Fibroblast of lung (primary cell): ENCODE measurements at regions not wholly inside any gene's neighbourhood (a gene's known extent, or its start where the extent isn't known, plus 50 kb on each side); places are given as distances from the start of the nearest gene placed in this dataset.

ENCODE experiments used
- DNase-seq, 2 donors: peaks; one replicate each; pipeline versions ENCODE4 v3.0.0 to v3.0.0-alpha.2; 2010; ENCODE audit warnings: low read depth in 2 of 2
- H2AFZ ChIP-seq: 2 replicates; pipeline ENCODE4 v1.5.1; 2012; ENCODE audit warnings: low read length, control low read depth, inconsistent platforms
- H3K27ac ChIP-seq: 2 replicates; pipeline ENCODE4 v1.5.1; 2011; ENCODE audit warnings: low read length, control low read depth; ENCODE audit not compliant: insufficient read depth
- H3K27me3 ChIP-seq: 2 replicates; pipeline ENCODE4 v1.5.1; 2011; ENCODE audit warnings: mild to moderate bottlenecking, low read length; ENCODE audit not compliant: control insufficient read depth, insufficient read depth
- H3K36me3 ChIP-seq: 2 replicates; pipeline ENCODE4 v1.5.1; 2011; ENCODE audit warnings: low read length; ENCODE audit not compliant: control insufficient read depth, insufficient read depth
- H3K4me1 ChIP-seq: 2 replicates; pipeline ENCODE4 v1.5.1; 2011; ENCODE audit warnings: low read length; ENCODE audit not compliant: control insufficient read depth, insufficient read depth; ENCODE audit errors: extremely low read depth
- H3K4me2 ChIP-seq: 2 replicates; pipeline ENCODE4 v1.5.1; 2011; ENCODE audit warnings: low read length, control low read depth; ENCODE audit not compliant: insufficient read depth; ENCODE audit errors: extremely low read depth
- H3K4me3 ChIP-seq, 4 experiments: fragments of 200-600 bp in 1 of 4; sonication (generic) in 1 of 4; replicated peaks in 1 of 4; 2 replicates each; pipeline ENCODE4 v1.5.1; 2011 to 2016; ENCODE audit warnings: low read length in 4 of 4, low read depth in 3 of 4, mild to moderate bottlenecking in 3 of 4, control low read depth in 2 of 4, inconsistent platforms in 1 of 4, mixed read lengths in 1 of 4; ENCODE audit not compliant: insufficient read depth in 1 of 4; ENCODE audit errors: control extremely low read depth in 1 of 4
- H3K79me2 ChIP-seq: 2 replicates; pipeline ENCODE4 v1.5.1; 2012; ENCODE audit warnings: mild to moderate bottlenecking, low read length, inconsistent platforms; ENCODE audit not compliant: control insufficient read depth, insufficient read depth
- H3K9ac ChIP-seq: 2 replicates; pipeline ENCODE4 v1.5.1; 2011; ENCODE audit warnings: mild to moderate bottlenecking, low read length, control low read depth; ENCODE audit not compliant: insufficient read depth
- H3K9me3 ChIP-seq: 2 replicates; pipeline ENCODE4 v1.5.1; 2012; ENCODE audit warnings: low read depth, low read length; ENCODE audit not compliant: control insufficient read depth, insufficient read depth
- H4K20me1 ChIP-seq: 2 replicates; pipeline ENCODE4 v1.5.1; 2011; ENCODE audit warnings: low read length; ENCODE audit not compliant: control insufficient read depth, insufficient read depth; ENCODE audit errors: extremely low read depth
- CTCF ChIP-seq, 2 donors: IDR thresholded peaks in 1 of 2; conservative IDR thresholded peaks in 1 of 2; 1 replicate in 1 of 2; 2 replicates in 1 of 2; pipeline ENCODE4 v1.5.1; 2011 to 2012; ENCODE audit warnings: low read length in 2 of 2, control low read depth in 1 of 2, inconsistent platforms in 1 of 2, low read depth in 1 of 2, mild to moderate bottlenecking in 1 of 2
- EZH2 ChIP-seq: IDR thresholded peaks from 2 replicates; pipeline ENCODE4 v1.5.1; 2012; ENCODE audit warnings: low read length, control low read depth, mild to moderate bottlenecking; ENCODE audit errors: missing control alignments

- H4K20me1 ChIP-seq = no peaks in the 10 kb centered on the region
- H3K4me2 ChIP-seq = no peak overlapping the region
- H3K9ac ChIP-seq = no peak overlapping the region
- H3K4me3 ChIP-seq = no peak overlapping the region
- DNase-seq = no peak
- no peaks in the 10 kb centered on the region for H3K79me2 ChIP-seq
- no peak overlapping the region for H3K27ac ChIP-seq
- no peaks in the 10 kb centered on the region for H3K4me1 ChIP-seq
- H3K36me3 ChIP-seq = no peaks in the 10 kb centered on the region
- TF ChIP-seq EZH2 = no peak
- TF ChIP-seq CTCF (conservative IDR thresholded peaks at IDR 0.05 in 1 of 2, IDR thresholded peaks at IDR 0.05 in 1 of 2; ENCODE audit: low read depth in 1 of 2, low read length in 2 of 2) = no peak
- no peaks in the 10 kb centered on the region for H3K9me3 ChIP-seq
- no peak overlapping the region for H2AFZ ChIP-seq
- no peaks in the 10 kb centered on the region for H3K27me3 ChIP-seq
Observed at GRCh38 chrX:96311366-96311765, 373.3 kb upstream of the DIAPH2 start.

- Histone ChIP-seq H3K9me3 (no peaks in the 10 kb centered on the region), H3K4me1 (no peaks in the 10 kb centered on the region), H3K36me3 (no peaks in the 10 kb centered on the region), H4K20me1 (no peaks in the 10 kb centered on the region), H3K4me2 (no peak overlapping the region), H2AFZ (no peak overlapping the region), H3K79me2 (no peaks in the 10 kb centered on the region), H3K4me3 (no peak overlapping the region), H3K27me3 (no peaks in the 10 kb centered on the region), H3K27ac (no peak overlapping the region), H3K9ac (no peak overlapping the region)
- DNase-seq = peak; percentile 23 to 30
- TF ChIP-seq EZH2 (no peak), CTCF (conservative IDR thresholded peaks at IDR 0.05 in 1 of 2, IDR thresholded peaks at IDR 0.05 in 1 of 2; ENCODE audit: low read depth in 1 of 2, low read length in 2 of 2) (no peak)
Observed at GRCh38 chrX:96314985-96315384, 369.7 kb upstream of the DIAPH2 start.

- TF ChIP-seq CTCF (conservative IDR thresholded peaks at IDR 0.05 in 1 of 2, IDR thresholded peaks at IDR 0.05 in 1 of 2; ENCODE audit: low read depth in 1 of 2, low read length in 2 of 2) (no peak), EZH2 (no peak)
- no peak overlapping the region for H2AFZ ChIP-seq
- H3K4me3 ChIP-seq = no peak overlapping the region
- no peak overlapping the region for H3K9ac ChIP-seq
- no peaks in the 10 kb centered on the region for H3K79me2 ChIP-seq
- H3K4me1 ChIP-seq = no peaks in the 10 kb centered on the region
- no peaks in the 10 kb centered on the region for H4K20me1 ChIP-seq
- DNase-seq = no peak
- no peak overlapping the region for H3K4me2 ChIP-seq
- no peaks in the 10 kb centered on the region for H3K36me3 ChIP-seq
- H3K9me3 ChIP-seq = no peaks in the 10 kb centered on the region
- H3K27ac ChIP-seq = no peak overlapping the region
- no peaks in the 10 kb centered on the region for H3K27me3 ChIP-seq
Observed at GRCh38 chrX:96361844-96362243, 322.8 kb upstream of the DIAPH2 start.
